Neural cell (in vitro differentiated cells): ENCODE measurements at regions not wholly inside any gene's neighbourhood (a gene's known extent, or its start where the extent isn't known, plus 50 kb on each side); places are given as distances from the start of the nearest gene placed in this dataset.

ENCODE experiments used
- H2AFZ ChIP-seq: fragments of 200-600, 300-800 bp; sonication (generic), shearing (Covaris generic); 2 replicates; pipeline ENCODE4 v1.6.0; 2014; ENCODE audit warnings: low read depth, mild to moderate bottlenecking, antibody characterized with exemption, low read length, moderate library complexity
- H3F3A ChIP-seq: fragments of 200-600 bp; shearing (Covaris generic); 2 replicates; pipeline ENCODE4 v1.6.1; 2016; ENCODE audit warnings: mild to moderate bottlenecking, moderate library complexity, mixed read lengths, antibody characterized with exemption, low read length; ENCODE audit not compliant: insufficient read depth, poor library complexity, severe bottlenecking
- H3K27ac ChIP-seq: fragments of 200-600, 300-800 bp; sonication (generic), shearing (Covaris generic); 2 replicates; pipeline ENCODE4 v1.5.1; 2014; ENCODE audit warnings: mild to moderate bottlenecking, low read length, moderate library complexity
- H3K27me3 ChIP-seq: fragments of 300-800, 200-600 bp; sonication (generic), shearing (Covaris generic); 2 replicates; pipeline ENCODE4 v1.6.0; 2014; ENCODE audit warnings: mild to moderate bottlenecking, low read depth, low read length, moderate library complexity; ENCODE audit not compliant: insufficient read depth
- H3K36me3 ChIP-seq: fragments of 300-800, 200-600 bp; sonication (generic), shearing (Covaris generic); 2 replicates; pipeline ENCODE4 v1.5.1; 2014; ENCODE audit warnings: mild to moderate bottlenecking, antibody characterized with exemption, low read length, moderate library complexity; ENCODE audit not compliant: insufficient read depth
- H3K4me2 ChIP-seq: fragments of 300-800, 200-600 bp; sonication (generic), shearing (Covaris generic); 2 replicates; pipeline ENCODE4 v1.6.0; 2014; ENCODE audit warnings: mild to moderate bottlenecking, low read length
- H3K4me3 ChIP-seq: fragments of 300-800, 200-600 bp; sonication (generic), shearing (Covaris generic); 2 replicates; pipeline ENCODE4 v1.5.1; 2014; ENCODE audit warnings: mild to moderate bottlenecking, low read length, moderate library complexity
- H3K79me2 ChIP-seq: fragments of 200-600 bp; shearing (Covaris generic); replicated peaks from 2 replicates; pipeline ENCODE4 v1.6.0; 2014; ENCODE audit warnings: mild to moderate bottlenecking, low read length, moderate library complexity; ENCODE audit not compliant: insufficient read depth
- H3K9ac ChIP-seq: fragments of 300-800, 200-600 bp; sonication (generic), shearing (Covaris generic); 2 replicates; pipeline ENCODE4 v1.6.1; 2016; ENCODE audit warnings: mild to moderate bottlenecking, low read length, mixed read lengths
- H3K9me2 ChIP-seq: fragments of 200-600 bp; shearing (Covaris generic); 2 replicates; pipeline ENCODE4 v1.6.1; 2016; ENCODE audit warnings: mild to moderate bottlenecking, low read length, mixed read lengths; ENCODE audit not compliant: insufficient read depth
- H3K9me3 ChIP-seq: fragments of 200-600, 300-800 bp; sonication (generic), shearing (Covaris generic); 2 replicates; pipeline ENCODE4 v1.6.1; 2016; ENCODE audit warnings: mild to moderate bottlenecking, mixed run types, low read length, moderate library complexity, mixed read lengths
- H4K20me1 ChIP-seq: fragments of 200-600 bp; shearing (Covaris generic); 2 replicates; pipeline ENCODE4 v1.6.1; 2016; ENCODE audit warnings: mild to moderate bottlenecking, mixed run types; ENCODE audit not compliant: insufficient read depth
- EP300 ChIP-seq: fragments of 450-650 bp; conservative IDR thresholded peaks from 2 replicates; pipeline ENCODE4 v1.6.1; 2014; ENCODE audit warnings: antibody characterized with exemption, mild to moderate bottlenecking, moderate library complexity; ENCODE audit not compliant: poor library complexity, severe bottlenecking
- EZH2 ChIP-seq: fragments of 200-600, 300-800 bp; shearing (Covaris generic), sonication (generic); IDR thresholded peaks from 2 replicates; pipeline ENCODE4 v1.6.1; 2014; ENCODE audit warnings: antibody characterized with exemption, low read length, borderline replicate concordance, mild to moderate bottlenecking; ENCODE audit not compliant: insufficient read depth, poor library complexity, severe bottlenecking
- MXI1 ChIP-seq: fragments of 450-650 bp; conservative IDR thresholded peaks from 2 replicates; pipeline ENCODE4 v1.6.1; 2014; ENCODE audit warnings: antibody characterized with exemption, mild to moderate bottlenecking; ENCODE audit not compliant: poor library complexity, severe bottlenecking
- POLR2AphosphoS5 ChIP-seq: IDR thresholded peaks from 2 replicates; pipeline ENCODE4 v1.6.1; 2012
- RAD21 ChIP-seq: fragments of 450-650 bp; conservative IDR thresholded peaks from 2 replicates; pipeline ENCODE4 v1.6.1; 2014; ENCODE audit warnings: antibody characterized with exemption, mild to moderate bottlenecking, moderate library complexity
- SMC3 ChIP-seq: fragments of 450-650 bp; conservative IDR thresholded peaks from 2 replicates; pipeline ENCODE4 v1.6.1; 2014; ENCODE audit warnings: antibody characterized with exemption, mild to moderate bottlenecking, moderate library complexity; ENCODE audit not compliant: poor library complexity
- TAF1 ChIP-seq: IDR thresholded peaks from 2 replicates; pipeline ENCODE4 v1.6.1; 2012; ENCODE audit warnings: low read depth
- TF ChIP-seq, protein P1 (sequence below): fragments of 450-650 bp; IDR thresholded peaks from 2 replicates; pipeline ENCODE4 v1.5.1; 2014; ENCODE audit warnings: antibody characterized with exemption, mild to moderate bottlenecking, moderate library complexity; ENCODE audit not compliant: poor library complexity, severe bottlenecking
- TF ChIP-seq, protein P2 (sequence below): IDR thresholded peaks from 2 replicates; pipeline ENCODE4 v1.6.1; 2012; ENCODE audit warnings: borderline replicate concordance

- Histone ChIP-seq H4K20me1 (no peaks in the 10 kb centered on the region), H3K27me3 (no peaks in the 10 kb centered on the region), H3K79me2 (no peaks in the 10 kb centered on the region), H3K27ac (no peak overlapping the region), H2AFZ (no peak overlapping the region), H3K4me3 (no peak overlapping the region), H3K4me2 (no peak overlapping the region), H3K36me3 (no peaks in the 10 kb centered on the region), H3K9ac (no peak overlapping the region), H3K9me3 (no peaks in the 10 kb centered on the region), H3K9me2 (no peaks in the 10 kb centered on the region), H3F3A (no peaks in the 10 kb centered on the region)
- TF ChIP-seq RAD21 (peak; percentile 84), SMC3 (peak; percentile 79), TAF1 (no peak)
- TF ChIP-seq, protein P1, sequence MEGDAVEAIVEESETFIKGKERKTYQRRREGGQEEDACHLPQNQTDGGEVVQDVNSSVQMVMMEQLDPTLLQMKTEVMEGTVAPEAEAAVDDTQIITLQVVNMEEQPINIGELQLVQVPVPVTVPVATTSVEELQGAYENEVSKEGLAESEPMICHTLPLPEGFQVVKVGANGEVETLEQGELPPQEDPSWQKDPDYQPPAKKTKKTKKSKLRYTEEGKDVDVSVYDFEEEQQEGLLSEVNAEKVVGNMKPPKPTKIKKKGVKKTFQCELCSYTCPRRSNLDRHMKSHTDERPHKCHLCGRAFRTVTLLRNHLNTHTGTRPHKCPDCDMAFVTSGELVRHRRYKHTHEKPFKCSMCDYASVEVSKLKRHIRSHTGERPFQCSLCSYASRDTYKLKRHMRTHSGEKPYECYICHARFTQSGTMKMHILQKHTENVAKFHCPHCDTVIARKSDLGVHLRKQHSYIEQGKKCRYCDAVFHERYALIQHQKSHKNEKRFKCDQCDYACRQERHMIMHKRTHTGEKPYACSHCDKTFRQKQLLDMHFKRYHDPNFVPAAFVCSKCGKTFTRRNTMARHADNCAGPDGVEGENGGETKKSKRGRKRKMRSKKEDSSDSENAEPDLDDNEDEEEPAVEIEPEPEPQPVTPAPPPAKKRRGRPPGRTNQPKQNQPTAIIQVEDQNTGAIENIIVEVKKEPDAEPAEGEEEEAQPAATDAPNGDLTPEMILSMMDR = peak; percentile 80
These were observed 76.6 kb upstream of the GZMB start for GRCh38 chr14:24710403-24711112.

DNA sequence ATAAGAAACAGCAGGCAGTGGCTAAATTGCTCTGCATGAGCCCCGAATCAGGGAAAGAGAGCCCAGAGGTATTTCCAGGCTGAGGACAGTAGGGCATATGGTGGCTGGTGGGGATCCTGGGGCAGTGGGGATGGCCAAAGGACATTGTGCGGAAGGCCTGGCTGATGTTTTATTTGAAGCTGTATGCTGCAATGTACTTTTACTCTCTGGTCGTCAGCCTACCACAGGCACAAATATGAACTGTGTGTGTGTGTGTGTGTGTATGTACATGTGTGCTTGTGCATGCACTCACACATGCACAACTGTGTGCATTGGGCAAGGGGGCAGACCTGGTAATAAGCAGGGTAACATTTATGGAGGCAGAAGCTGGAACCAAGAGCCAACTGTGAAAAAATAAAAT is 74.7 kb upstream of the GZMB start:
- Histone ChIP-seq H3K27me3 (no peaks in the 10 kb centered on the region), H3F3A (no peaks in the 10 kb centered on the region), H3K27ac (no peak overlapping the region), H3K9me3 (no peaks in the 10 kb centered on the region), H3K4me3 (no peak overlapping the region), H4K20me1 (no peaks in the 10 kb centered on the region), H3K9ac (no peak overlapping the region), H3K36me3 (no peaks in the 10 kb centered on the region), H2AFZ (no peak overlapping the region), H3K79me2 (no peaks in the 10 kb centered on the region), H3K9me2 (no peaks in the 10 kb centered on the region), H3K4me2 (no peak overlapping the region)
- TF ChIP-seq POLR2AphosphoS5 = no peak
- TF ChIP-seq EP300 = no peak
- TF ChIP-seq MXI1 = no peak
- TF ChIP-seq SMC3 = no peak
- no peak for TF ChIP-seq TAF1
- TF ChIP-seq, protein P1 = no peak
- TF ChIP-seq, protein P2, sequence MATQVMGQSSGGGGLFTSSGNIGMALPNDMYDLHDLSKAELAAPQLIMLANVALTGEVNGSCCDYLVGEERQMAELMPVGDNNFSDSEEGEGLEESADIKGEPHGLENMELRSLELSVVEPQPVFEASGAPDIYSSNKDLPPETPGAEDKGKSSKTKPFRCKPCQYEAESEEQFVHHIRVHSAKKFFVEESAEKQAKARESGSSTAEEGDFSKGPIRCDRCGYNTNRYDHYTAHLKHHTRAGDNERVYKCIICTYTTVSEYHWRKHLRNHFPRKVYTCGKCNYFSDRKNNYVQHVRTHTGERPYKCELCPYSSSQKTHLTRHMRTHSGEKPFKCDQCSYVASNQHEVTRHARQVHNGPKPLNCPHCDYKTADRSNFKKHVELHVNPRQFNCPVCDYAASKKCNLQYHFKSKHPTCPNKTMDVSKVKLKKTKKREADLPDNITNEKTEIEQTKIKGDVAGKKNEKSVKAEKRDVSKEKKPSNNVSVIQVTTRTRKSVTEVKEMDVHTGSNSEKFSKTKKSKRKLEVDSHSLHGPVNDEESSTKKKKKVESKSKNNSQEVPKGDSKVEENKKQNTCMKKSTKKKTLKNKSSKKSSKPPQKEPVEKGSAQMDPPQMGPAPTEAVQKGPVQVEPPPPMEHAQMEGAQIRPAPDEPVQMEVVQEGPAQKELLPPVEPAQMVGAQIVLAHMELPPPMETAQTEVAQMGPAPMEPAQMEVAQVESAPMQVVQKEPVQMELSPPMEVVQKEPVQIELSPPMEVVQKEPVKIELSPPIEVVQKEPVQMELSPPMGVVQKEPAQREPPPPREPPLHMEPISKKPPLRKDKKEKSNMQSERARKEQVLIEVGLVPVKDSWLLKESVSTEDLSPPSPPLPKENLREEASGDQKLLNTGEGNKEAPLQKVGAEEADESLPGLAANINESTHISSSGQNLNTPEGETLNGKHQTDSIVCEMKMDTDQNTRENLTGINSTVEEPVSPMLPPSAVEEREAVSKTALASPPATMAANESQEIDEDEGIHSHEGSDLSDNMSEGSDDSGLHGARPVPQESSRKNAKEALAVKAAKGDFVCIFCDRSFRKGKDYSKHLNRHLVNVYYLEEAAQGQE = no peak
- no peak for TF ChIP-seq EZH2
- TF ChIP-seq RAD21 = no peak
